ENCODE measurements at regions not wholly inside any gene's neighbourhood (a gene's known extent, or its start where the extent isn't known, plus 50 kb on each side); places are given as distances from the start of the nearest gene placed in this dataset.

DNA sequence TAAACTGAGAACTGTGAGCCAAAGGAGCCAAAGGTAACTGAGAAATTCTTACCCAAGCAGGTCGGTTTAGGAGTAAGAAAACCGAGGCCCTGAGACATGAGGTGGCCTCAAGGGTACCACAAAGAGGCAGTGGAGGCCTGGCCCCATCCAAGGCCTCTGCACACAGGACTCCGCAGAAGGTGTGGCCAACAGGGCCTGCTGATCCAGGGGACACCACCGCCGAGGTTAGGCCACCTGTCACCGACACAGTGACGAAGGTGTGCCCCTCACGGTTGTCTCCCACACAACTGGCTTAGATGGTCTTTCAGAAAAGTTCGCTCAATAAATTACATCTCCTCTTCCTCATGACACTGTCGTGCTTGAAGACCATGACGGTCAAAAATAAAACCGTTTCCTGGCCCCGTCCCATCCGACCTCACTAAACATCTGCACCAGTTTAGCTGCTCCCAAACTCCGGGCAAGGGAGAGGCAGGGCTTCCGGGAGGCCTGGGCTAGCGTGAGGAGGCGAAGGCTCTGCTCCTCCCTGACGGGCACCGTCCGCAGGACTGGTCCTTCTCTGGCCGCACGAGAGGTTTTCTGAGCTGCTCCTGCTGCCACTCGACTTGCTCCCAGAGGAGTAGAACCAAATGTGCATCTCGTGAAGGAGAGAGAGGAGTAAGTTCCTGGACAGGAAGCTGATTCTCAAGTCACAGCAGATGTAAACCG, 442.0 kb downstream of the EIPR1 start:
- TF ChIP-seq, protein P1, sequence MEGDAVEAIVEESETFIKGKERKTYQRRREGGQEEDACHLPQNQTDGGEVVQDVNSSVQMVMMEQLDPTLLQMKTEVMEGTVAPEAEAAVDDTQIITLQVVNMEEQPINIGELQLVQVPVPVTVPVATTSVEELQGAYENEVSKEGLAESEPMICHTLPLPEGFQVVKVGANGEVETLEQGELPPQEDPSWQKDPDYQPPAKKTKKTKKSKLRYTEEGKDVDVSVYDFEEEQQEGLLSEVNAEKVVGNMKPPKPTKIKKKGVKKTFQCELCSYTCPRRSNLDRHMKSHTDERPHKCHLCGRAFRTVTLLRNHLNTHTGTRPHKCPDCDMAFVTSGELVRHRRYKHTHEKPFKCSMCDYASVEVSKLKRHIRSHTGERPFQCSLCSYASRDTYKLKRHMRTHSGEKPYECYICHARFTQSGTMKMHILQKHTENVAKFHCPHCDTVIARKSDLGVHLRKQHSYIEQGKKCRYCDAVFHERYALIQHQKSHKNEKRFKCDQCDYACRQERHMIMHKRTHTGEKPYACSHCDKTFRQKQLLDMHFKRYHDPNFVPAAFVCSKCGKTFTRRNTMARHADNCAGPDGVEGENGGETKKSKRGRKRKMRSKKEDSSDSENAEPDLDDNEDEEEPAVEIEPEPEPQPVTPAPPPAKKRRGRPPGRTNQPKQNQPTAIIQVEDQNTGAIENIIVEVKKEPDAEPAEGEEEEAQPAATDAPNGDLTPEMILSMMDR (IDR thresholded peaks at IDR 0.05; ENCODE audit: insufficient read depth, low read depth, low read length) = no peak
- H3K27me3 ChIP-seq (ENCODE audit: control insufficient read depth, insufficient read depth, low read length) = no peaks in the 10 kb centered on the region
- no peak for DNase-seq (ENCODE audit: low read depth)
- H3K4me3 ChIP-seq (ENCODE audit: low read depth, low read length) = no peak overlapping the region
- H3K36me3 ChIP-seq (ENCODE audit: control insufficient read depth, insufficient read depth, low read length) = no peaks in the 10 kb centered on the region
- ChIA-PET POLR2A (no interaction called here), CTCF (no interaction called here)

DNA sequence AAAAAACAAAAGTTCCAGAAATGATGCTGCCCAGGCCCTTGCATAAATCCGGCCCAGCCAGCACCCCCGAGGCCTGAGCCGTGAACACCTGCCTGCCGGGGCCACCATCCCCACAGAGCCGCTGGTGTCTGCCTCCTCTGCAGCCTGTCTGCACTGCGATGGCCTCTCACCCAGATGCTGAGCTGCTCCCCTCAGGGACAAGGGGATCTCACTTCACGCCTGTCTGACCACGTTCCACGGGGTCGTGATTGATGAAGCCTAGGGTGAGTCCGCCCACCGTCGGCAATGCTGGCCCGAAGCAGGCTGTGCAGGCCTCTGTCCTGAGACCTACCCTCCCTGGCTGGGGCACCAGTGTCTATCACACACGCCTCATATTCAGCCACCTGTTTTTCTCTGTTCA, 444.2 kb downstream of the EIPR1 start:
- Histone ChIP-seq H3K27me3 (ENCODE audit: control insufficient read depth, insufficient read depth, low read length) (no peaks in the 10 kb centered on the region), H3K4me3 (ENCODE audit: low read depth, low read length) (no peak overlapping the region), H3K36me3 (ENCODE audit: control insufficient read depth, insufficient read depth, low read length) (no peaks in the 10 kb centered on the region)
- TF ChIP-seq, protein P1 (IDR thresholded peaks at IDR 0.05; ENCODE audit: insufficient read depth, low read depth, low read length) = no peak
- ChIA-PET CTCF (no interaction called here), POLR2A (no interaction called here)
- no peak for DNase-seq (ENCODE audit: low read depth)

DNA sequence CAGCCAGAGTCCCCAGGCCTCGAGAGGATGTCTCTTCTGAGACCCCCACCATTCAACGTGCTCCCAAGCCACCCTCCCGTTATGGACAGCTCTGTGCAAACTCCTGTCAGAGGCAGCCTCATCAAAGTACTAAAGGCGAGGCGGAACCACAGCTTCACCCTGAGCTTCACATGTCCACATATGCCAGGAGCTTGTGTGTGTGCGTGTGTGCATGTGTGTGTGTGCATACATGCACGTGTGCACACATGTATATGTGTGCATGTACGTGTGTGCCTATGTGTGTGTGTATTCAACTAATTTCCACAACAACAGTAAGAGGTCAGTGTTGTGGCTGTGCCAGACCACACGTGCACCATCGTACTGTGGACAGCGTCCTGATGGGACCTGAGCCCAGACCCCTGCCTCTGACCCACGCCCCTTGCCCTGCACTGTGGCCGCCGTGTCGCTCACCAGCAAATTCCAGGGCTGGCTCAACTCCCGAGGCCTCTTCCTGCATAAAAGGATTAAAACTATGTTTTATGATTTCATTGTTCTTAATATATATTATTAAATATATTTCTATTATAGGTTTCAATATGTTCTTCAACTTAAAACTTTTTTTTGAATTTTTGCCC, 444.8 kb downstream of the EIPR1 start:
- no peaks in the 10 kb centered on the region for H3K27me3 ChIP-seq (ENCODE audit: control insufficient read depth, insufficient read depth, low read length)
- no peak for DNase-seq (ENCODE audit: low read depth)
- POLR2A ChIA-PET = no interaction called here
- H3K36me3 ChIP-seq (ENCODE audit: control insufficient read depth, insufficient read depth, low read length) = no peaks in the 10 kb centered on the region
- H3K4me3 ChIP-seq (ENCODE audit: low read depth, low read length) = no peak overlapping the region
- TF ChIP-seq, protein P1 (IDR thresholded peaks at IDR 0.05; ENCODE audit: insufficient read depth, low read depth, low read length) = no peak
- CTCF ChIA-PET = no interaction called here

DNA sequence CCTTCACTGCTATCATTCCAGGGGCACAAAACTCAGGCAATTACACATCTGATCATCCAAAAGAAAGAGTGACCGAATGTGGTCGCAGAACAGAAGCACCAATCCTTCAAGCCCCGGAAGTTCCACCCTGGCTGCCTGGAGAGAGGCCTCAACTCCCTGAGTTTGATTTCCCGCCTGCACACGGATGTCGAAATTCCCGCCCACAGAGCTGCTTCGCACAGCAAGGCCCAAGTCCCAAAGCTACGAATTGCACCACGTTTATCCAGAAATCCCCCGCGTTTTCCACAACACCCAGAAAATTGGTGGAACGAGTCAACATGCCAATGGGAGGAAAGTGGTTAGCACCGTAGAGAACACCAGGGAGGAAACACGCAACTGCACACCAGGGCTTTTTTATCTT, 445.4 kb downstream of the EIPR1 start:
- Histone ChIP-seq H3K27me3 (ENCODE audit: control insufficient read depth, insufficient read depth, low read length) (no peaks in the 10 kb centered on the region), H3K4me3 (ENCODE audit: low read depth, low read length) (no peak overlapping the region), H3K36me3 (ENCODE audit: control insufficient read depth, insufficient read depth, low read length) (no peaks in the 10 kb centered on the region)
- TF ChIP-seq, protein P1 (IDR thresholded peaks at IDR 0.05; ENCODE audit: insufficient read depth, low read depth, low read length) = no peak
- ChIA-PET POLR2A (no interaction called here), CTCF (no interaction called here)
- DNase-seq (ENCODE audit: low read depth) = no peak

DNA sequence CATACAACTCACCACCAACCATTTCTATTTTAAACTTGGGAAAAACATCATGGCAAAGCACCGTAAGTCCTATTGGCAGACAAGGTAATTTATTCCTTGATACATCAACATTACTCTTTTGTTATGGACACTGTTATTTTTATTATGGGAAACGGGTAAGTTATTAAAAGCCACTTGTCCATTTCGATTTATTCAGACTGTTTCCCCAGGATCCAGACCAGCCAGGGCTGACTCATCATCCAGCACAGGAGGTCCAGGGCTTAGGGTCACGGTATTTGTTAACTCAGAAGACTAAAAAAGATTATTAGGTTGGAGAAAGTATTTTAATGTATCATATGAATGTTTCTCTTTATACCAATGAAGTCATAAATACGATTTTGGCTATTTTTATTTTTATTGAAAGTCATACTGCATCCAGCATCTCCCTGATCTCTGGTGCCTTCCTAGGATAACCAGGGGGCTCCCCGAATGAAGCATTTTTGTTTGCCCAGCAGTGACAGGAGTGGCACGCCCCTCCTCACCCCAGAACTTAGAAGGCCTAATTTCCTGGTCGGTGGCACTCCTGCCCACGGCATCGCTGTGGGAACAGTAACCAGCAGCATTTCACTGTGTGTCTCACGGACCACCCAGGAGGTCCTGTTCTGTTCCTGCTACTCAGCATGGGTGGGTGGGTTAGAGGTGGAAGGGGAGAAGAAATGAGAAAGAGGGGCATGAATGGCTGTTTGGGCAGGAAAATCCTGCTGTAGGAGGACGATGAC, 446.1 kb downstream of the EIPR1 start:
- H3K27me3 ChIP-seq (ENCODE audit: control insufficient read depth, insufficient read depth, low read length) = no peaks in the 10 kb centered on the region
- DNase-seq (ENCODE audit: low read depth) = no peak
- CTCF ChIA-PET = no interaction called here

More for the DNA sequence above, 446.1 kb downstream of the EIPR1 start:
- Histone ChIP-seq H3K4me3 (ENCODE audit: low read depth, low read length) (no peak overlapping the region), H3K36me3 (ENCODE audit: control insufficient read depth, insufficient read depth, low read length) (no peaks in the 10 kb centered on the region)
- TF ChIP-seq, protein P1 (IDR thresholded peaks at IDR 0.05; ENCODE audit: insufficient read depth, low read depth, low read length) = no peak
- POLR2A ChIA-PET = no interaction called here
